ENCODE measurements at regions not wholly inside any gene's neighbourhood (a gene's known extent, or its start where the extent isn't known, plus 50 kb on each side); places are given as distances from the start of the nearest gene placed in this dataset.

- no peaks in the 10 kb centered on the region for H3K9me3 ChIP-seq
- H3K4me3 ChIP-seq = no peak overlapping the region
- H3K27me3 ChIP-seq = no peaks in the 10 kb centered on the region
- no peaks in the 10 kb centered on the region for H3K36me3 ChIP-seq
- H3K4me1 ChIP-seq = no peaks in the 10 kb centered on the region
- H3K27ac ChIP-seq = no peak overlapping the region
- DNase-seq = no peak
- TF ChIP-seq POLR2A (IDR thresholded peaks at IDR 0.05) (no peak), CTCF (IDR thresholded peaks at IDR 0.05) (no peak)
These were observed 214.6 kb upstream of the MDFIC2 start for GRCh38 chr3:70527026-70527425.

DNA sequence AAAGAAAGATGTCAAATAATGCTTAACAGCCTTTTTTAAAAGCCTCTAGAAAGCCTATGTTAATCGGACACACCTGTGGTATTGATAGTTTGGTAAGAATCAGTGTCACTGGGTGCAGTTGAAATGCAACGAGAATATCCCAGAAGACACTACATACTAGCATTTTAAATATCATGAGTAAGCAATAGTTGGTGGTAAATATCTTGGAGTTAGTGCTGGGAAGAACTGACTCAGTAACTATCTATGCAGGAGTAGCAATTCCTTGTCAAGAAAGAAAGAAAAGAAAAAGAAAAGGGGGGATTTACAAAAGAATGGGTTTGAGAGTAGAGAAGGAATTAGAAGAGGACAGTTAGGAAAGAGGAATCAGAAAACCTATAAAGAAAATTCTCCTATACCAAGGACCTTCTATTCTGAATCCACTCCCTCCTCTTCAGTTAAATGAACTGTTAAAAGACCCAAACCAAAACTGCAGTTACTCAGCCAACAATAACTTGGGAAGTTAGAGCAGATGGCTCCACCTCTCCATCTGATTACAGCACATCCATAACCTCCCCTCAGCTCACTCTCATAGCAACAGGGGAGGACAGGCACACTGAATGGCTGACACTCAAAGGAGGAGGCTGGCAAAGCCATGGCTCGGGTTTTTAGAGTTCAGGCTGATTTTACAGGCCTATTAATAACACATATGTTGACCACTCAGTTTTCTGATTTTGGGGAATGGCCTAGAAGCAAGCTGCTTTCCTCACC lies 207.6 kb upstream of the MDFIC2 start:
- Histone ChIP-seq H3K4me3 (no peak overlapping the region), H3K27ac (no peak overlapping the region), H3K27me3 (no peaks in the 10 kb centered on the region), H3K4me1 (no peaks in the 10 kb centered on the region), H3K36me3 (no peaks in the 10 kb centered on the region), H3K9me3 (no peaks in the 10 kb centered on the region)
- no peak for DNase-seq
- TF ChIP-seq POLR2A (IDR thresholded peaks at IDR 0.05) (no peak), CTCF (IDR thresholded peaks at IDR 0.05) (no peak)

- Histone ChIP-seq H3K4me1 (no peaks in the 10 kb centered on the region), H3K4me3 (no peak overlapping the region), H3K36me3 (no peaks in the 10 kb centered on the region), H3K27me3 (no peaks in the 10 kb centered on the region), H3K9me3 (no peaks in the 10 kb centered on the region), H3K27ac (no peak overlapping the region)
- DNase-seq = no peak
- TF ChIP-seq POLR2A (IDR thresholded peaks at IDR 0.05) = no peak
- TF ChIP-seq CTCF (IDR thresholded peaks at IDR 0.05) = no peak
These were observed 206.6 kb upstream of the MDFIC2 start for GRCh38 chr3:70519026-70519425.

DNA sequence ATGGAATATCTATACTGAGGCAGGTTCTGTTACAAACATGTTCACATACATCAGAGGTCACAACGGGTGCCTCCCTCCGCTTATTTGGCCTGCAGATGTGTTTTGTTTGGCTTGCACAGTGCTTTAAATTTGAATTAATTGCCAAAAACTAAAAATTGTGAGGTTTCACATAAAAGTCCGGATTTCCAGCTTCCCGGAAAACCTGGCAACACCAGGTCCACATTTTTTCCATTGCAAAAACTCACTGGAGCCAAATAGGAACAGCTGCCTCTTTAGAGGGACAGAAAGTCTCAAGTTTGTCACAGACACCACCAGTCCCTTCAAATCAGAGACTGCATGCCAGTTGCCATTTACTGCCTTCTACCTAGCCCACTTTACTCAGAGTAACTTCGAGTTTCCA lies 205.9 kb upstream of the MDFIC2 start:
- Histone ChIP-seq H3K36me3 (no peaks in the 10 kb centered on the region), H3K27me3 (no peaks in the 10 kb centered on the region), H3K27ac (no peak overlapping the region), H3K9me3 (no peaks in the 10 kb centered on the region), H3K4me1 (no peaks in the 10 kb centered on the region), H3K4me3 (no peak overlapping the region)
- no peak for TF ChIP-seq POLR2A (IDR thresholded peaks at IDR 0.05)
- no peak for TF ChIP-seq CTCF (IDR thresholded peaks at IDR 0.05)
- DNase-seq = no peak

DNA sequence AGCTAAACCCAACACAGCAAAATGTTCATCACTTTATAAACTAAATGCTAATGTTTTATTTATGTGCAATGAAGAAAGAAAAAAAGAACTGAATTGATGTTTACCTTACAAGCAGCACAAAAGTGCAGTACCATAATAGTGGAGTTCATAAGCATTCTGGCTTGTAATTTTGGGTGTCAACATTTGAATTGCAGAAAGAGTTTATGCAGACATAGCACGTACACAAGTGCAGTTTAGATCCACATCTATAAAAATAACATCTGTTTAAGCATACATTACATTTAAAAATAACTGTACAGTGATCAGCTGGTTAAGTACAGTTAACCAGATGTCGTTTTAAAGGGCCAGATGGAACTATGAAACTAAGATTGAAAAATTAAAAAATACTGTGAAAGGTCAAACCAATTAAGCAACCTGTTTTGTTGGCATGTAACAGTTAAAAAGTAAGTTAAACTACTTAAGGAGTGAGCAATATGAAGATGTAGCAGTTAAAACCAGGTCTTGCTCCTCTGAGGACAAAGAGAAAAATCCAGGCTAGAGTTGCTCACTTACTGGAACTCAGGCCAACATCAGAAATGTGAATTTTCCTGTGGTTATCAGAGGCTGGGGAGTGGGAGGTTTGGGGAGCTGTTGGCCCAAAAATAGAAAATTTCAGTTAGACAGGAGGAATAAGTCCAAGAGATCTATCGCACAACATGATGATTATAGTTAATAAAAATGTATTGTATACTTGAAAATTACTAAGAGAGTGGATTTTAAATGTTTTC lies 204.9 kb upstream of the MDFIC2 start:
- no peaks in the 10 kb centered on the region for H3K27me3 ChIP-seq
- TF ChIP-seq POLR2A (IDR thresholded peaks at IDR 0.05) = no peak
- TF ChIP-seq CTCF (IDR thresholded peaks at IDR 0.05) = no peak
- no peak overlapping the region for H3K27ac ChIP-seq
- H3K36me3 ChIP-seq = no peaks in the 10 kb centered on the region
- H3K4me1 ChIP-seq = no peaks in the 10 kb centered on the region
- H3K9me3 ChIP-seq = no peaks in the 10 kb centered on the region
- no peak overlapping the region for H3K4me3 ChIP-seq
- no peak for DNase-seq

All from Peyer's patch (tissue), 4 donors.